GM12891 (cell line): ENCODE measurements at regions not wholly inside any gene's neighbourhood (a gene's known extent, or its start where the extent isn't known, plus 50 kb on each side); places are given as distances from the start of the nearest gene placed in this dataset.

Source experiments
- POLR2A ChIP-seq: IDR thresholded peaks from 2 replicates; pipeline ENCODE4 v1.6.1; 2011; ENCODE audit warnings: low read depth, low read length, control low read depth
- POLR2AphosphoS5 ChIP-seq: IDR thresholded peaks from 2 replicates; pipeline ENCODE4 v1.6.1; 2011; ENCODE audit warnings: low read depth, low read length, control low read depth
- POU2F2 ChIP-seq: IDR thresholded peaks from 2 replicates; pipeline ENCODE4 v1.6.1; 2011; ENCODE audit warnings: low read depth, mild to moderate bottlenecking, control low read depth, low read length, moderate library complexity
- TAF1 ChIP-seq: IDR thresholded peaks from 2 replicates; pipeline ENCODE4 v1.6.1; 2011; ENCODE audit warnings: low read depth, low read length, control low read depth

GRCh38 chr7:138208142-138208570, 131.9 kb downstream of the AKR1D1 start:
- TF ChIP-seq POLR2A (no peak), POLR2AphosphoS5 (no peak), POU2F2 (no peak), TAF1 (no peak)
